ENCODE measurements at regions not wholly inside any gene's neighbourhood (a gene's known extent, or its start where the extent isn't known, plus 50 kb on each side); places are given as distances from the start of the nearest gene placed in this dataset.

GRCh38 chr9:89794918-89795317 is 190.1 kb downstream of the GADD45G start:
- Mint-ChIP-seq H3K4me1 (no peaks in the 10 kb centered on the region), H3K27ac (no peak overlapping the region), H3K9me3 (no peaks in the 10 kb centered on the region), H3K27me3 (no peaks in the 10 kb centered on the region), H3K36me3 (ENCODE audit: low read depth) (no peaks in the 10 kb centered on the region), H3K4me3 (no peak overlapping the region)
- DNase-seq (no peak), ATAC-seq (ENCODE audit: low read depth) (no peak)
- no peak for TF ChIP-seq CTCF (IDR thresholded peaks at IDR 0.05)
- intact Hi-C loops (cut with micrococcal nuclease) = no loop called here
- CTCF ChIA-PET = no interaction called here
- POLR2A ChIA-PET = no interaction called here

DNA sequence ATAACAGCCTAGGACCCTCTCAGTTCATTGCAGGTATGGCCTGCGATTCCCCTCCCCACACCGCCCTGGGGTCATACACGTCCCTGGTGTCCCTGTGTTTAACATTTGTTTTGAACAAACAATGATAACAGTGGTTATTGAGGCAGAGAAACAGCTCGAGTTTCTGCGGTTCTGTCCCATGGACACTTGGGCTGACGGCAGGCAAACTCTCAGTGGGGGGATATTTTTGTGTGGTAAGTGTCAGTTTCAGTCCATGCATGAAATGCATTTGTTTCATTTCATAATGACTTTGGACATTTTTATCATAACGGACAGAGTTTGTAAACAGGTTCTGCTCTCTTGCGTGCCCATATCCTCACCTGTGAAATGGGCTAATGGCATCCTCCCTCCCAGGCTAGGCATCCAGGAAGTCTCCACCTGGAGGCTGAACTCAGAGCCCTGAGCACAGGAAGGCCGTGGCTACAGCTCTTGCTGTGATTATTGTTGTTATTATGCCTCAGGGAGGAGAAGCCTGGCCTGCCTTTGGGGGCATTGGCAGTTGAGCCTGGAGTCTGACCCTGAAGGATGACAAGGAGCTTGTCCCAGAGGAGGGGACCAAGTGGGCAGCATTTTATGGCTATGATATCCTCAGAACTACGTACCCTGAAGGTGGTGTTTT is 190.9 kb downstream of the GADD45G start:
- no peak for TF ChIP-seq CTCF (IDR thresholded peaks at IDR 0.05)
- POLR2A ChIA-PET = no interaction called here
- no peaks in the 10 kb centered on the region for H3K9me3 Mint-ChIP-seq
- CTCF ChIA-PET = no interaction called here
- H3K4me1 Mint-ChIP-seq = no peaks in the 10 kb centered on the region
- no peak for DNase-seq
- no peak overlapping the region for H3K27ac Mint-ChIP-seq
- ATAC-seq (ENCODE audit: low read depth) = no peak
- H3K27me3 Mint-ChIP-seq = no peaks in the 10 kb centered on the region
- H3K36me3 Mint-ChIP-seq (ENCODE audit: low read depth) = no peaks in the 10 kb centered on the region
- no peak overlapping the region for H3K4me3 Mint-ChIP-seq
- intact Hi-C loops (cut with micrococcal nuclease) = no loop called here

- intact Hi-C loops (cut with micrococcal nuclease) = no loop called here
- TF ChIP-seq CTCF (IDR thresholded peaks at IDR 0.05) = no peak
- no peak for ATAC-seq (ENCODE audit: low read depth)
- Mint-ChIP-seq H3K27me3 (no peaks in the 10 kb centered on the region), H3K4me1 (no peaks in the 10 kb centered on the region), H3K36me3 (ENCODE audit: low read depth) (no peaks in the 10 kb centered on the region), H3K27ac (no peak overlapping the region), H3K9me3 (no peaks in the 10 kb centered on the region), H3K4me3 (no peak overlapping the region)
- CTCF ChIA-PET = no interaction called here
- DNase-seq = no peak
- POLR2A ChIA-PET = no interaction called here
Observed at GRCh38 chr9:89796606-89797005, 191.8 kb downstream of the GADD45G start.

DNA sequence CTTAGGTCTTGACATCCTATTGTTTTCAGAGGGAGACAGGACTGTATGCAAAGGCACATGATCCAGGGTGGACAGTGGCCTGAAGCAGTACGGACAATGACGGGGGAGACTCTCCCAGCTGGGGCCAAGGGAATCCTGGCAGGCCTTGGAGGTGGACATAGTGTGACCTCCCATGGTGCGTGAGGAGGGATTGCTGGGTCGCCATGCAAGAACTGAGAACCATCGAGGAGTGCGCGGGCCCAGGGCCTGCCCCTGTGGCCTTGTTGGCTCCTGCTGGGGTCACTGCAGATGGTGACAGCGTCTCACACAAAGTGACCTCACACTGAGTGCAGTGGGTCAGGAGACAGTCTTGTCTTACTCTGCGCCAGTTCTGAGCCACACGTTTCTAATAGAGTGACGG is 192.4 kb downstream of the GADD45G start:
- Mint-ChIP-seq H3K4me3 (no peak overlapping the region), H3K36me3 (ENCODE audit: low read depth) (no peaks in the 10 kb centered on the region), H3K9me3 (no peaks in the 10 kb centered on the region), H3K4me1 (no peaks in the 10 kb centered on the region), H3K27me3 (no peaks in the 10 kb centered on the region), H3K27ac (no peak overlapping the region)
- no peak for TF ChIP-seq CTCF (IDR thresholded peaks at IDR 0.05)
- CTCF ChIA-PET = no interaction called here
- ATAC-seq (ENCODE audit: low read depth) (no peak), DNase-seq (no peak)
- intact Hi-C loops (cut with micrococcal nuclease) = no loop called here
- POLR2A ChIA-PET = interaction anchor here (0.6 kb wide), 1 partner anchor 184 kb away, joined by 3 read pairs; no protein-coding TSS in a partner anchor

DNA sequence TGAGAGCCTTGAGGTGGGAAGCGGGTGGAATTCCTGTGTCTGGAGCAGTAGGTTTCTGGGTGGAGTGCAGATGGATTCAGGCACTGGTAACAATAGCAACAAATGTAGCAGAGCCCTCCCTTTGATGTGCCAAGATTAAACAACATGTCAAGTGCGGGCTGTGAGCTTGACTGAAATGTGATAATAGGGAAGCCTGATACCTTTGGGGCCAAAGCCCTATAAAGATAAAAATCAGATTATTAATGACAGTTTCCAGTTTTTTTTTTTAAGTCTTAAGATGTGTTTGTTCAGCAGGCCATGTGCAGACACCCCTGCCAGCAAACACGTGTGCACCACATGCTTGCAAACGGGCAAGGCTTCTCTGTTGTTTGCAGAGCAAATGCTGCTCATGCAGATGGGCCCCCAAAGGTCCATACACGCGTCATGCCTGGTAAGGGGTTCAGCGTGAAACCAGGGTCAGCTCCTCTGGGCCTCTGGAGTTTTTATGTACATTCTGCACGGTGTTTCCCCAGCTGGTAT is 193.2 kb downstream of the GADD45G start:
- no peaks in the 10 kb centered on the region for H3K27me3 Mint-ChIP-seq
- ChIA-PET POLR2A (interaction anchor here (0.6 kb wide), 1 partner anchor 185 kb away, joined by 3 read pairs; no protein-coding TSS in a partner anchor), CTCF (no interaction called here)
- H3K9me3 Mint-ChIP-seq = no peaks in the 10 kb centered on the region
- H3K4me1 Mint-ChIP-seq = no peaks in the 10 kb centered on the region
- DNase-seq (no peak), ATAC-seq (ENCODE audit: low read depth) (no peak)
- H3K4me3 Mint-ChIP-seq = no peak overlapping the region
- TF ChIP-seq CTCF (IDR thresholded peaks at IDR 0.05) = no peak
- H3K27ac Mint-ChIP-seq = no peak overlapping the region
- no peaks in the 10 kb centered on the region for H3K36me3 Mint-ChIP-seq (ENCODE audit: low read depth)
- intact Hi-C loops (cut with micrococcal nuclease) = no loop called here

Data from activated B cell treated with CpG ODN at 0.5 μM for 24 hours (primary cell).